Prostate gland (tissue), 2 donors: ENCODE measurements at regions not wholly inside any gene's neighbourhood (a gene's known extent, or its start where the extent isn't known, plus 50 kb on each side); places are given as distances from the start of the nearest gene placed in this dataset.
"Not testable (repeated sequence)": the region's sequence is repeated elsewhere in the genome, so short reads cannot be mapped to it uniquely, and the experiment has no call there.

Source experiments
- CTCF ChIP-seq, 4 experiments: fragments of 200-600 bp in 2 of 4; fragments of 450-650 bp in 2 of 4; sonication (generic) in 2 of 4; IDR thresholded peaks; 1 replicate in 3 of 4; 2 replicates in 1 of 4; pipeline ENCODE4 v1.5.1; 2016 to 2019; ENCODE audit warnings: antibody characterized with exemption in 4 of 4, mild to moderate bottlenecking in 2 of 4, moderate library complexity in 2 of 4
- POLR2A ChIP-seq: fragments of 450-650 bp; IDR thresholded peaks from one replicate; pipeline ENCODE4 v1.6.1; 2016; ENCODE audit warnings: antibody characterized with exemption, mild to moderate bottlenecking
- POLR2AphosphoS5 ChIP-seq: sonication (generic); formaldehyde crosslinking; IDR thresholded peaks from one replicate; pipeline ENCODE4 v1.6.1; 2017; ENCODE audit warnings: antibody characterized with exemption

GRCh38 chr9:2277644-2278043 is 262.5 kb downstream of the SMARCA2 start:
- not testable (repeated sequence) for TF ChIP-seq CTCF (IDR thresholded peaks at IDR 0.05); POLR2A; POLR2AphosphoS5
